Neuron (in vitro differentiated cells): ENCODE measurements at regions not wholly inside any gene's neighbourhood (a gene's known extent, or its start where the extent isn't known, plus 50 kb on each side); places are given as distances from the start of the nearest gene placed in this dataset.

Source experiments
- H2AFZ ChIP-seq: one replicate; pipeline ENCODE4 v1.6.1; 2013; ENCODE audit warnings: low read depth, mild to moderate bottlenecking, inconsistent platforms, low read length, moderate library complexity
- H3K27me3 ChIP-seq: one replicate; pipeline ENCODE4 v1.6.1; 2013; ENCODE audit warnings: low read length; ENCODE audit not compliant: insufficient read depth
- H3K36me3 ChIP-seq: one replicate; pipeline ENCODE4 v1.6.1; 2013; ENCODE audit warnings: low read length; ENCODE audit not compliant: insufficient read depth
- H3K4me1 ChIP-seq: one replicate; pipeline ENCODE4 v1.6.1; 2013; ENCODE audit warnings: low read length; ENCODE audit not compliant: insufficient read depth
- H3K4me3 ChIP-seq: 2 replicates; pipeline ENCODE4 v1.5.1; 2013; ENCODE audit warnings: mild to moderate bottlenecking, low read length, moderate library complexity
- H3K9me3 ChIP-seq: one replicate; pipeline ENCODE4 v1.6.1; 2013; ENCODE audit warnings: low read length

GRCh38 chr1:193730017-193730416 lies 543.6 kb upstream of the B3GALT2 start:
- Histone ChIP-seq H3K9me3 (no peaks in the 10 kb centered on the region), H3K27me3 (no peaks in the 10 kb centered on the region)

DNA sequence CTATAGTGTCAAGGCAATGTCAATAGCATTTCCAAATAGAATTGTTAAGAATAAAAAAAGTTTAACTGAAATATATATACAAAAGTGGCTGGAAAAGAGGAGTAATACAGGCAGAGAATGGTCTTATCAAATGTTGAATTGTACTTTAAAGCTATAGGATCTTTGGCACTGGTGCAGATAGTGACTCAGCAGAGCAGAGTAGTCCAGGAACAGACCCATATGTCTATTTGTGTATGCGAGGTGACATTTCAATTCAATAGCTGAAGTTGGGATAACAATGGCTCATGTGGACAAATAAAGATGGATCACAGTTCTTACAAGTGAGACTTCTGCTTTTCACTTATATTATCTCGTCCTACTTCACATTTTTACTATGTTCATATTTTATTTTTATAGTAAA lies 543.0 kb upstream of the B3GALT2 start:
- no peaks in the 10 kb centered on the region for H3K4me1 ChIP-seq
- no peaks in the 10 kb centered on the region for H3K9me3 ChIP-seq
- no peak overlapping the region for H3K4me3 ChIP-seq
- no peaks in the 10 kb centered on the region for H3K27me3 ChIP-seq
- no peak overlapping the region for H2AFZ ChIP-seq
- no peaks in the 10 kb centered on the region for H3K36me3 ChIP-seq

More at GRCh38 chr1:193730017-193730416, 543.6 kb upstream of the B3GALT2 start:
- no peak overlapping the region for H2AFZ ChIP-seq
- no peak overlapping the region for H3K4me3 ChIP-seq
- H3K4me1 ChIP-seq = no peaks in the 10 kb centered on the region
- no peaks in the 10 kb centered on the region for H3K36me3 ChIP-seq

- Histone ChIP-seq H3K9me3 (no peaks in the 10 kb centered on the region), H3K27me3 (no peaks in the 10 kb centered on the region), H3K4me1 (no peaks in the 10 kb centered on the region), H3K4me3 (no peak overlapping the region), H2AFZ (no peak overlapping the region), H3K36me3 (no peaks in the 10 kb centered on the region)
Observed at GRCh38 chr1:193727850-193728249, 541.4 kb upstream of the B3GALT2 start.

- peak overlapping the region; percentile 16 for H2AFZ ChIP-seq
- H3K4me3 ChIP-seq = no peak overlapping the region
- H3K36me3 ChIP-seq = no peaks in the 10 kb centered on the region
- H3K9me3 ChIP-seq = no peaks in the 10 kb centered on the region
- no peaks in the 10 kb centered on the region for H3K27me3 ChIP-seq
- no peaks in the 10 kb centered on the region for H3K4me1 ChIP-seq
Observed at GRCh38 chr1:193726722-193727121, 540.3 kb upstream of the B3GALT2 start.

DNA sequence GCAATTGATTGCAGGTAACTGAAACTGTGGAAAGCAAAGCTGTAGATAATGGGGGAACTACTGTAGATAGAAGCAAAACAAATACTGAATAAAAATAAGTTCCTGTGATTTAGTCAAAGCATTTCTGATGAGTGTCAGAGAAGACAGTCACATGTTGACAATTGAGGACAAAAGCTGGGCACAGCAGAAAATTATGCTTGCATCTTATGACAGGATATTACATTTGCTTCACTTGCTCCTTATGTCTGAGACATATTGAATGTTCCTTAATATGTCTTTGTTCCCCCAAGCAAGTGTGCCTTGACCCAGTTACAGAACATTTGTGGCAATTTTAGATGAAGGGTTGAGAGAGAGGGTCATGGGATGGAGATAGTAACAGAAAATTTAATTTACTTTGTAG lies 526.0 kb upstream of the B3GALT2 start:
- H2AFZ ChIP-seq = no peak overlapping the region
- no peak overlapping the region for H3K4me3 ChIP-seq
- no peaks in the 10 kb centered on the region for H3K4me1 ChIP-seq
- H3K36me3 ChIP-seq = no peaks in the 10 kb centered on the region
- H3K27me3 ChIP-seq = no peaks in the 10 kb centered on the region
- H3K9me3 ChIP-seq = no peaks in the 10 kb centered on the region

DNA sequence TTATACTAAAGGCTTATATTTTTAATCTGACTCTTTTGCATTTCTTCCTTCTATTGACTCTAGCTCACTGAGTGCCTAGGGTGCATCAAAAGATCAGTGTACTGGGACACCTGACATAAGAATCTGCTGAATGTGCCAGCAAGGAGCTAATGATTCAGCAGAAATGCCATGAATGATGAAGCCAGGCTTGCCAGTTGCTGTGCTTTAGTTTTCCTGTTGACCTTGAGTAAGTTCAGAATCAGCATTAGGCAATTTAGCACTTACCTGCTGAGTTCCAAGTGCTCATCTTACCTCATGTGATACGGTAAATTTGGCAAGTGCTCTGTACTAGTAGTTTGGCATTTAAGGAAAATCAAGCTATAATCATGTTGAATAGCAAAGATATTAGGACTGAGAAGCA lies 523.2 kb upstream of the B3GALT2 start:
- H3K4me3 ChIP-seq = no peak overlapping the region
- no peaks in the 10 kb centered on the region for H3K36me3 ChIP-seq
- H2AFZ ChIP-seq = no peak overlapping the region
- no peaks in the 10 kb centered on the region for H3K4me1 ChIP-seq
- H3K27me3 ChIP-seq = no peaks in the 10 kb centered on the region
- no peaks in the 10 kb centered on the region for H3K9me3 ChIP-seq

- Histone ChIP-seq H3K27me3 (no peaks in the 10 kb centered on the region), H3K36me3 (no peaks in the 10 kb centered on the region), H3K4me1 (peaks cover 15% of the 10 kb centered on the region), H3K9me3 (no peaks in the 10 kb centered on the region), H2AFZ (no peak overlapping the region), H3K4me3 (no peak overlapping the region)
Observed at GRCh38 chr1:193707271-193708021, 521.0 kb upstream of the B3GALT2 start.

- Histone ChIP-seq H3K27me3 (no peaks in the 10 kb centered on the region), H3K4me1 (peaks cover 22% of the 10 kb centered on the region), H3K9me3 (no peaks in the 10 kb centered on the region), H3K4me3 (no peak overlapping the region), H3K36me3 (no peaks in the 10 kb centered on the region), H2AFZ (no peak overlapping the region)
Observed at GRCh38 chr1:193706766-193707165, 520.4 kb upstream of the B3GALT2 start.

DNA sequence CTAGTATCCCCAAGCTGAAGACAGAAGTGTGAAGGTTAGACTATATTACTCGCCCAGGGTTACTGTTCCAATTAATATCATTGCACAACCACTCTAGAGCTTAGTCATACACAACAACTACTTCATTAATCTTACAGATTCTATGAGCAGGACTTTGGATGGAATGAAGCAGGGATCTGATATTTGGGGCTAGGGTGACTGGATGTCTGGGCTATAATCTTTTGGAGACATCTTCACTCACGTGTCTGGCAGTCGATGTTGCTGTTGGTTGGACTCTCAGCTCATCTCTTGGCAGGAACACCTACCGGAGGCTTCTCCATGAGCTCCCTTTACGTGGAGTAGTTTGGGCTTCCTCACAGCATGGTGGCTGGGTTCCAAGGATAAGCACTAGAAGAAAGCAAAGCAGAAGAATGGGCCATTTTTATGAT lies 519.2 kb upstream of the B3GALT2 start:
- Histone ChIP-seq H3K36me3 (no peaks in the 10 kb centered on the region), H3K4me3 (no peak overlapping the region), H3K27me3 (no peaks in the 10 kb centered on the region), H3K4me1 (peaks cover 34% of the 10 kb centered on the region), H2AFZ (no peak overlapping the region), H3K9me3 (no peaks in the 10 kb centered on the region)

DNA sequence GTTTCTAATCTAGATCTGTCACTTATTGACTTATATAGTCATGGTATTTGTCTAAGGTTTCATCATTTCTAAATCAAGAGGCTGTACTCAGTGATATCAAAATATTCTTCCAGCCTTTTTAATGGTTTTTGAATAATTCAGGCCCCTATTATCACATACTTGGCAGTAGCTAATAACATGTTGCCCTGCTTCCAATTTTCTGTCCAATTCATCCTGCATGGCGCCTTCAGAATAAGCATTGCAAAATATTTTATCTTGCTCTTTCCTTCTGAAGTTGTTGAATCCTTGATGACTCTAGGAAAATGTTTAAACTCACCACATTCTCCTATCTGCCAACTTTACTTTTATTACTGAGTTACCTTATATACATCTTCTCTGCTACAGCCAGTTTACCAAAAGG lies 517.2 kb upstream of the B3GALT2 start:
- H3K4me1 ChIP-seq = peaks cover 43% of the 10 kb centered on the region
- no peaks in the 10 kb centered on the region for H3K27me3 ChIP-seq
- H3K4me3 ChIP-seq = no peak overlapping the region
- H2AFZ ChIP-seq = no peak overlapping the region
- H3K36me3 ChIP-seq = no peaks in the 10 kb centered on the region
- H3K9me3 ChIP-seq = no peaks in the 10 kb centered on the region

GRCh38 chr1:193703121-193703520 lies 516.7 kb upstream of the B3GALT2 start:
- H3K9me3 ChIP-seq = no peaks in the 10 kb centered on the region
- peaks cover 43% of the 10 kb centered on the region for H3K4me1 ChIP-seq
- H3K27me3 ChIP-seq = no peaks in the 10 kb centered on the region
- no peak overlapping the region for H3K4me3 ChIP-seq
- no peak overlapping the region for H2AFZ ChIP-seq
- no peaks in the 10 kb centered on the region for H3K36me3 ChIP-seq

- Histone ChIP-seq H3K4me1 (peaks cover 43% of the 10 kb centered on the region), H3K4me3 (no peak overlapping the region), H3K27me3 (no peaks in the 10 kb centered on the region), H3K36me3 (no peaks in the 10 kb centered on the region), H3K9me3 (no peaks in the 10 kb centered on the region), H2AFZ (no peak overlapping the region)
Observed at GRCh38 chr1:193701759-193702158, 515.3 kb upstream of the B3GALT2 start.

DNA sequence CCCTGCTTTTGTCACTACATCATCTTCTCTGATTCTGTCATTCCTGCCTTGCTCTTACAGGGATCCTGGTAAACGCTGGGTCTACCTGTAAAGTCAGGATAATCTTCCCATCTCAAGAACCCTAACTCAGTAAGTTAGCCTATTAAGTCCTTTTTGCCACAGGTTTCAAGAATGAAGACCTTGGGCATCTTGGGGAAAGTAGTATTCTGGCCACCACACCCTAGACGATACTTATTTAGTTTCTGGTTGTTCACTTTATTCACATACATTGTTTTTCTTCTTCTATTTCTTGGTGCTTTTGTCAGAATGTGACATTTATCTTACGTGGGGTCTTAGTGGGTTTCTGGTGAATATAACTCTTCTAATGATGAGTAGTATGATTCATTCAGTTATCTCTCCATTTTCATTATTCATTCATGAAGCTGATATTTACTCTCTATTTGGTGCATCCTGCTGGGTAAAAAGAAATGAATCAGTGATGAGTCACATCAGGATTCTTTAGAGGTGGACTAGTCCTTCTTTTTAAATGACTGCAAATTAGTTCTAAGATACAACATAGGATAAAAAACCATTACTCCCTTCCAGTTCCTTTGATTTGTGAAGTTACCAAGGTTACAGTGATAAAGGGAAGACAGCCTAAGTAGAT lies 514.4 kb upstream of the B3GALT2 start:
- H3K36me3 ChIP-seq = no peaks in the 10 kb centered on the region
- H3K27me3 ChIP-seq = no peaks in the 10 kb centered on the region
- no peaks in the 10 kb centered on the region for H3K9me3 ChIP-seq
- H3K4me3 ChIP-seq = no peak overlapping the region
- H3K4me1 ChIP-seq = peaks cover 43% of the 10 kb centered on the region
- no peak overlapping the region for H2AFZ ChIP-seq
